ENCODE measurements at regions not wholly inside any gene's neighbourhood (a gene's known extent, or its start where the extent isn't known, plus 50 kb on each side); places are given as distances from the start of the nearest gene placed in this dataset.

DNA sequence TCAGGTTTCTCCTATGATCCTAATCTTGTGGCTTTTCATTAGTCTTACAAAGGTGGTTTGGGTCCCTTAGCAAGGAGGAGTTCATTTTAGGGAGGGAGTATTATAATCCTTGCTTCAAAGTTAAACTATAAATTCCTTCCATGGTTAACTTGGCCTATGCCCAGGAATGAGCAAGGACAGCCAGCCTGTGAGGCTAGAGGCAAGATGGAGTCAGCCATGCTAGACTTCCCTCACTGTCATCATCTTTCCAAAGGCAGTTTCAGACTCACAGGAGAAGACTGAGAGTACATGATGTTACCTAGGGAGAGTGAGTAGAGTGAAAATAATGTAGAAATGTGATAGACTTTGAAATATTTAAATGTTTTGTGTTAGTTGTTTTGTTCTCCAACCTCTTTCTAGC lies 192.3 kb downstream of the GPAT3 start:
- CTCF ChIA-PET = no interaction called here
- Mint-ChIP-seq H3K27ac (ENCODE audit: unreplicated experiment) (no peak overlapping the region), H3K4me1 (ENCODE audit: low read depth, unreplicated experiment) (no peaks in the 10 kb centered on the region), H3K27me3 (ENCODE audit: unreplicated experiment) (peaks cover 8% of the 10 kb centered on the region), H3K9me3 (ENCODE audit: low read depth, unreplicated experiment) (no peaks in the 10 kb centered on the region), H3K36me3 (ENCODE audit: insufficient read depth, unreplicated experiment) (no peaks in the 10 kb centered on the region), H3K4me3 (ENCODE audit: low read depth, unreplicated experiment) (no peak overlapping the region)
- TF ChIP-seq, protein P1, sequence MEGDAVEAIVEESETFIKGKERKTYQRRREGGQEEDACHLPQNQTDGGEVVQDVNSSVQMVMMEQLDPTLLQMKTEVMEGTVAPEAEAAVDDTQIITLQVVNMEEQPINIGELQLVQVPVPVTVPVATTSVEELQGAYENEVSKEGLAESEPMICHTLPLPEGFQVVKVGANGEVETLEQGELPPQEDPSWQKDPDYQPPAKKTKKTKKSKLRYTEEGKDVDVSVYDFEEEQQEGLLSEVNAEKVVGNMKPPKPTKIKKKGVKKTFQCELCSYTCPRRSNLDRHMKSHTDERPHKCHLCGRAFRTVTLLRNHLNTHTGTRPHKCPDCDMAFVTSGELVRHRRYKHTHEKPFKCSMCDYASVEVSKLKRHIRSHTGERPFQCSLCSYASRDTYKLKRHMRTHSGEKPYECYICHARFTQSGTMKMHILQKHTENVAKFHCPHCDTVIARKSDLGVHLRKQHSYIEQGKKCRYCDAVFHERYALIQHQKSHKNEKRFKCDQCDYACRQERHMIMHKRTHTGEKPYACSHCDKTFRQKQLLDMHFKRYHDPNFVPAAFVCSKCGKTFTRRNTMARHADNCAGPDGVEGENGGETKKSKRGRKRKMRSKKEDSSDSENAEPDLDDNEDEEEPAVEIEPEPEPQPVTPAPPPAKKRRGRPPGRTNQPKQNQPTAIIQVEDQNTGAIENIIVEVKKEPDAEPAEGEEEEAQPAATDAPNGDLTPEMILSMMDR (IDR thresholded peaks at IDR 0.05; ENCODE audit: unreplicated experiment) = no peak
- no TSS peak for BruUV-seq (replicated peaks)
- intact Hi-C loops (cut with micrococcal nuclease; ENCODE audit: unreplicated experiment) = no loop called here
- DNase-seq = no peak

DNA sequence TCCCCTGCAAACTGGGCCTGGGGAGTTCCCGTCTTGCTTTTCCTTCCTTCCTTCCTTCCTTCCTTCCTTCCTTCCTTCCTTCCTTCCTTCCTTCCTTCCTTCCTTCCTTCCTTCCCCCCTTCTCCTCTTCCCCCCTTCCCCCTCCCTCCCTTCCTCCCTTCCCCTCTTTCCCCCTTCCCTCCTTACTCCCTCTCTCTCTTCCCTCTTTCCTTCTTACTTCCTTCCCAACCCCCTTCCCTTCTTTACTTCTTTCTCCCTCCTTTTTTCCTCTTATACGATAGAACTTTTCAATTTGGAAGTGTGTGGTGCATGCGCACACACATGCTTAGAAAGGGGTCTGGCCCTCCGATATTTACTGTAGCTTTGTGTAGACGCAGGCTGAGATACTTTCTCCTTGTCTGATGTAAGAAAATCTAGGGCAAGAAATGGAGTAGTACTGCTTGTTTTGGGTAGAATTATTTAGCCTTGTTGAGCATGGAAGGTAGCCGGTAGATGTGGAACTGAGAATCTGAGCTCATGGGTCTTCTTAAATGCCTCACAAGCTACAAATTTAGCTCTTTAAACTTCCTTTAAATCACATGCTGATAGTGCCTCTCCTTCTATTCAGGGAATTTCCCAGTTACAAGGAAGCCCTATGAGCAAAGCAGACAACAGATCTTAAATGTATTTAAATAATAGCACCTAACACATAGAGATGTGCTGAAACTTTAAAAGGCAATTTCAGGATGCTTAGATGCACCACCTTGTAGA lies 189.6 kb downstream of the GPAT3 start:
- CTCF ChIA-PET = no interaction called here
- DNase-seq = no peak
- Mint-ChIP-seq H3K36me3 (ENCODE audit: insufficient read depth, unreplicated experiment) (no peaks in the 10 kb centered on the region), H3K9me3 (ENCODE audit: low read depth, unreplicated experiment) (no peaks in the 10 kb centered on the region), H3K4me1 (ENCODE audit: low read depth, unreplicated experiment) (no peaks in the 10 kb centered on the region), H3K4me3 (ENCODE audit: low read depth, unreplicated experiment) (no peak overlapping the region), H3K27me3 (ENCODE audit: unreplicated experiment) (peaks cover 8% of the 10 kb centered on the region), H3K27ac (ENCODE audit: unreplicated experiment) (no peak overlapping the region)
- no TSS peak for BruUV-seq (replicated peaks)
- TF ChIP-seq, protein P1 (IDR thresholded peaks at IDR 0.05; ENCODE audit: unreplicated experiment) = no peak
- intact Hi-C loops (cut with micrococcal nuclease; ENCODE audit: unreplicated experiment) = no loop called here

DNA sequence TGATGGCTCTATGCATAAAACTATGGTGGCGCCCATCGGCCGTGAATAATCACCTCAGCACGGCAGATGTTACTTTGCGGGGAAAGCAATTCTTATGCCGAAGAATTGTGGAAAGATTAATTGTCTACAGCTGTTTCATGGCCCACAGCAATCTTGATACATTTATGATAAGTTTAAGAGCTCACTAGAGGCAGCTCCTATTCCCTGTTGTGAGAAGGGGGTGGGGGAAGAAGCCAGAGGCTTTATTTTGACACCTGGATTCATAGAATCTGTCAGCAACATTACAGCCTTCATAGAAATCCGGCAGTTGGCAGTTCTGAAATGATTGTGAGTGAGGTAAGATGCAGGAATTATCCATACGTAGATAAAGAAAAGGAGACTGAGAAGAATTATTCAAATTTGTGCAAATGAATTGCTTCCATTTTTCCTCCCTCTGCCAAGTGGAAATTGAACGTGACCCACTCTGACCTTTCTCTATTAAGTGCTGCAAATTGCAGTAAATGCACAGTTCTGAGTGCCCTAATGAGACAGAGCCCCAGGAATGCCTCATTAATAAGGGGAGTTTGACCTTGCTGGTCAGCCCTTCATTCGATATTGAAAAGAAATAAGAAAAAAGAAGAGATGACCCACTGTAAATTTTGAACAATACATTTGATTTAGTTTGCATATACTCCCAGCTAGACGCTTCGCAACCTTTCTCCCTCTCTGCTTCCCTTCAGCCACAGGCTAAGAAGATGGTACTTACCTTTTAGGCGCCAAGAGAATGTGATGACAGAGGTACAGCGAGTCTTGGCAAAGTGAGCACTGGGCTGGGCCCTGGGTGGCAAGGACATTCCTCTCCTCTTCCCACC lies 188.8 kb downstream of the GPAT3 start:
- no peaks in the 10 kb centered on the region for H3K9me3 Mint-ChIP-seq (ENCODE audit: low read depth, unreplicated experiment)
- intact Hi-C loops (cut with micrococcal nuclease; ENCODE audit: unreplicated experiment) = no loop called here
- no peaks in the 10 kb centered on the region for H3K36me3 Mint-ChIP-seq (ENCODE audit: insufficient read depth, unreplicated experiment)
- peaks cover 8% of the 10 kb centered on the region for H3K27me3 Mint-ChIP-seq (ENCODE audit: unreplicated experiment)
- H3K4me3 Mint-ChIP-seq (ENCODE audit: low read depth, unreplicated experiment) = no peak overlapping the region
- no peak overlapping the region for H3K27ac Mint-ChIP-seq (ENCODE audit: unreplicated experiment)
- DNase-seq = no peak
- no TSS peak for BruUV-seq (replicated peaks)
- CTCF ChIA-PET = no interaction called here
- TF ChIP-seq, protein P1 (IDR thresholded peaks at IDR 0.05; ENCODE audit: unreplicated experiment) = no peak
- no peaks in the 10 kb centered on the region for H3K4me1 Mint-ChIP-seq (ENCODE audit: low read depth, unreplicated experiment)

DNA sequence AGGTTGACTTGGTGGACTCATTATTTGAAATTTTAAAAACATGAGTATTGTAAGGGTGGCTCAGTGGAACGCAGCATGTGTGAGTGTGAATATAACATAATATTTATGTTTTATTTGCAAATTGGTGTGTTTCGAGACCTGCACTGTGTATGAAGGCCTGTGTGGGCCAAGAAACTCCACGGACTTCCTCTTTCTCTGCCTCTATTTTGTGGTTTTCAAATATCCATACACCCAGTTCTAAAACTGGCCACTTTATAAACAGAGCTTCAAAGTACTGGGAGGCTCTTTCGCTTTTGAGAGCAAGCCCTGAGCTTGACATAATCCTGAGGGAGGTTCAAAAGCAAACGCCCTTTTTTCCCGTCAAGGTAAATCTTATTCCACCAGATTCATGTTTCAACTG lies 187.7 kb downstream of the GPAT3 start:
- no TSS peak for BruUV-seq (replicated peaks)
- no peaks in the 10 kb centered on the region for H3K4me1 Mint-ChIP-seq (ENCODE audit: low read depth, unreplicated experiment)
- H3K9me3 Mint-ChIP-seq (ENCODE audit: low read depth, unreplicated experiment) = no peaks in the 10 kb centered on the region
- intact Hi-C loops (cut with micrococcal nuclease; ENCODE audit: unreplicated experiment) = no loop called here
- no peak for DNase-seq
- CTCF ChIA-PET = interaction anchor here (0.6 kb wide), 1 partner anchor 473 kb away, joined by 3 read pairs; no protein-coding TSS in a partner anchor
- TF ChIP-seq, protein P1 (IDR thresholded peaks at IDR 0.05; ENCODE audit: unreplicated experiment) = no peak
- H3K27me3 Mint-ChIP-seq (ENCODE audit: unreplicated experiment) = peaks cover 8% of the 10 kb centered on the region
- H3K27ac Mint-ChIP-seq (ENCODE audit: unreplicated experiment) = no peak overlapping the region
- no peak overlapping the region for H3K4me3 Mint-ChIP-seq (ENCODE audit: low read depth, unreplicated experiment)
- H3K36me3 Mint-ChIP-seq (ENCODE audit: insufficient read depth, unreplicated experiment) = no peaks in the 10 kb centered on the region
